ENCODE measurements at regions not wholly inside any gene's neighbourhood (a gene's known extent, or its start where the extent isn't known, plus 50 kb on each side); places are given as distances from the start of the nearest gene placed in this dataset.

DNA sequence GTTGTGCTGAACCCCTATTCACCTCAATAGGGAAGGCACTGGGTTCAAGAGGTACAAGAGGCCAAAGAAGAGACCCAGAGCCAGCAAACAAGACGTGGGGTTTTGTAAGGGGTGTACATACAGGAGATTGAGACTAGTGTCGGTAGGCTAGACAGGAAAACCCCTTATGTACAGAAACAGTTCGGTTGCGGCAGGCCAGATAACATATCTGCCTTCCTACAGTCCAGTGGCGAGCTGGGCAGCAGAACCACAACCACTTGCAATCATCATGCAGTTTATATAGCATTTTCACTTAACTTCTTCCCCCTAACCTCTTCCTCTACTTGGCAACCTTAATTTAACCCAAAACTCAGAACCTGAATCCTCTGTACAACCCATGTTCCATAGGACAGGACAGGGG, 422.2 kb downstream of the PDHA2 start:
- no peak overlapping the region for H2AK5ac ChIP-seq (ENCODE audit: low read depth, low read length)
- no peak overlapping the region for H4K8ac ChIP-seq (ENCODE audit: low read depth in 2 of 2, low read length in 2 of 2)
- H3K79me1 ChIP-seq (ENCODE audit: low read depth in 1 of 2, low read length in 2 of 2), result no peaks in the 10 kb centered on the region
- dilution Hi-C loops (cut with HindIII; ENCODE audit: low sequenced_read_pairs, unreplicated experiment), result no loop called here
- ATAC-seq (ENCODE audit: low read depth) (no peak), DNase-seq (no peak)
- H3K56ac ChIP-seq (ENCODE audit: extremely low read depth, insufficient read depth, low read length), result no peak overlapping the region
- POLR2A ChIA-PET (ENCODE audit: unreplicated experiment), result no interaction called here
- no peak overlapping the region for H2BK20ac ChIP-seq (ENCODE audit: low read depth, low read length)
- H3K18ac ChIP-seq (ENCODE audit: low read depth, low read length), result no peak overlapping the region
- no peaks in the 10 kb centered on the region for H3K27me3 ChIP-seq (ENCODE audit: control insufficient read depth, insufficient read depth, low read length)
- H2BK120ac ChIP-seq (ENCODE audit: low read depth, low read length), result no peak overlapping the region
- H4K91ac ChIP-seq (ENCODE audit: insufficient read depth, low read depth, low read length), result no peak overlapping the region
- no CpG with 5 or more reads among the region's 5 CpGs for WGBS, 2 experiments (ENCODE audit: extremely low coverage in 2 of 2, insufficient read length in 1 of 2)
- no peak overlapping the region for H4K5ac ChIP-seq (ENCODE audit: low read depth, low read length)
- H2BK15ac ChIP-seq (ENCODE audit: low read depth, low read length), result no peak overlapping the region
- H3K9me1 ChIP-seq (ENCODE audit: insufficient read depth, low read length), result no peaks in the 10 kb centered on the region
- intact Hi-C loops (cut with micrococcal nuclease), result no loop called here
- no peak overlapping the region for H3K4me3 ChIP-seq (ENCODE audit: insufficient read depth, low read depth, low read length)
- H3K23ac ChIP-seq (ENCODE audit: low read depth, low read length), result no peak overlapping the region
- no peaks in the 10 kb centered on the region for H3K4me1 ChIP-seq (ENCODE audit: control insufficient read depth, insufficient read depth, low read length)
- H2BK5ac ChIP-seq (ENCODE audit: low read depth, low read length, poor library complexity, severe bottlenecking), result no peak overlapping the region
- H3K27ac ChIP-seq (ENCODE audit: insufficient read depth, low read length), result no peak overlapping the region
- in situ Hi-C loops (cut with MboI; ENCODE audit: low sequenced_read_pairs), result no loop called here
- BruUV-seq (replicated peaks), result no TSS peak
- H3K4me2 ChIP-seq (ENCODE audit: low read depth, low read length), result no peak overlapping the region
- H3K9ac ChIP-seq (ENCODE audit: low read depth, low read length), result no peak overlapping the region
- no peak overlapping the region for H3K14ac ChIP-seq (replicated peaks; ENCODE audit: low read depth, low read length)
- H3K4ac ChIP-seq (ENCODE audit: low read depth, low read length), result no peak overlapping the region
- CTCF ChIA-PET, result no interaction called here
- H2AK9ac ChIP-seq (replicated peaks; ENCODE audit: low read depth, low read length, poor library complexity), result no peak overlapping the region
- TF ChIP-seq FOS (IDR thresholded peaks at IDR 0.05; ENCODE audit: low read depth, low read length) (no peak), SMC3 (IDR thresholded peaks at IDR 0.05; ENCODE audit: low read depth, low read length) (no peak), MAFK (IDR thresholded peaks at IDR 0.05; ENCODE audit: low read depth, low read length) (no peak), NFE2L2 (IDR thresholded peaks at IDR 0.05; ENCODE audit: low read depth, low read length) (no peak), MXI1 (IDR thresholded peaks at IDR 0.05; ENCODE audit: borderline replicate concordance, low read depth, low read length) (no peak), CHD1 (IDR thresholded peaks at IDR 0.05; ENCODE audit: low read depth, low read length) (no peak), BHLHE40 (IDR thresholded peaks at IDR 0.05; ENCODE audit: low read depth, low read length) (no peak), RFX5 (IDR thresholded peaks at IDR 0.05; ENCODE audit: low read depth, low read length) (no peak), CEBPB (IDR thresholded peaks at IDR 0.05; ENCODE audit: low read depth, low read length) (no peak), RAD21 (IDR thresholded peaks at IDR 0.05; ENCODE audit: low read length) (no peak), MAZ (IDR thresholded peaks at IDR 0.05; ENCODE audit: borderline replicate concordance, low read depth, low read length) (no peak), POLR2A (IDR thresholded peaks at IDR 0.05; ENCODE audit: low read depth, low read length) (no peak), RCOR1 (IDR thresholded peaks at IDR 0.05; ENCODE audit: insufficient replicate concordance, low read length) (no peak)
- TF ChIP-seq, protein P1, sequence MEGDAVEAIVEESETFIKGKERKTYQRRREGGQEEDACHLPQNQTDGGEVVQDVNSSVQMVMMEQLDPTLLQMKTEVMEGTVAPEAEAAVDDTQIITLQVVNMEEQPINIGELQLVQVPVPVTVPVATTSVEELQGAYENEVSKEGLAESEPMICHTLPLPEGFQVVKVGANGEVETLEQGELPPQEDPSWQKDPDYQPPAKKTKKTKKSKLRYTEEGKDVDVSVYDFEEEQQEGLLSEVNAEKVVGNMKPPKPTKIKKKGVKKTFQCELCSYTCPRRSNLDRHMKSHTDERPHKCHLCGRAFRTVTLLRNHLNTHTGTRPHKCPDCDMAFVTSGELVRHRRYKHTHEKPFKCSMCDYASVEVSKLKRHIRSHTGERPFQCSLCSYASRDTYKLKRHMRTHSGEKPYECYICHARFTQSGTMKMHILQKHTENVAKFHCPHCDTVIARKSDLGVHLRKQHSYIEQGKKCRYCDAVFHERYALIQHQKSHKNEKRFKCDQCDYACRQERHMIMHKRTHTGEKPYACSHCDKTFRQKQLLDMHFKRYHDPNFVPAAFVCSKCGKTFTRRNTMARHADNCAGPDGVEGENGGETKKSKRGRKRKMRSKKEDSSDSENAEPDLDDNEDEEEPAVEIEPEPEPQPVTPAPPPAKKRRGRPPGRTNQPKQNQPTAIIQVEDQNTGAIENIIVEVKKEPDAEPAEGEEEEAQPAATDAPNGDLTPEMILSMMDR (conservative IDR thresholded peaks at IDR 0.05; ENCODE audit: low read depth, low read length), result no peak
- TF ChIP-seq, protein P2, sequence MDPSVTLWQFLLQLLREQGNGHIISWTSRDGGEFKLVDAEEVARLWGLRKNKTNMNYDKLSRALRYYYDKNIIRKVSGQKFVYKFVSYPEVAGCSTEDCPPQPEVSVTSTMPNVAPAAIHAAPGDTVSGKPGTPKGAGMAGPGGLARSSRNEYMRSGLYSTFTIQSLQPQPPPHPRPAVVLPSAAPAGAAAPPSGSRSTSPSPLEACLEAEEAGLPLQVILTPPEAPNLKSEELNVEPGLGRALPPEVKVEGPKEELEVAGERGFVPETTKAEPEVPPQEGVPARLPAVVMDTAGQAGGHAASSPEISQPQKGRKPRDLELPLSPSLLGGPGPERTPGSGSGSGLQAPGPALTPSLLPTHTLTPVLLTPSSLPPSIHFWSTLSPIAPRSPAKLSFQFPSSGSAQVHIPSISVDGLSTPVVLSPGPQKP (IDR thresholded peaks at IDR 0.05; ENCODE audit: borderline replicate concordance, low read depth, low read length), result no peak
- TF ChIP-seq, protein P3, sequence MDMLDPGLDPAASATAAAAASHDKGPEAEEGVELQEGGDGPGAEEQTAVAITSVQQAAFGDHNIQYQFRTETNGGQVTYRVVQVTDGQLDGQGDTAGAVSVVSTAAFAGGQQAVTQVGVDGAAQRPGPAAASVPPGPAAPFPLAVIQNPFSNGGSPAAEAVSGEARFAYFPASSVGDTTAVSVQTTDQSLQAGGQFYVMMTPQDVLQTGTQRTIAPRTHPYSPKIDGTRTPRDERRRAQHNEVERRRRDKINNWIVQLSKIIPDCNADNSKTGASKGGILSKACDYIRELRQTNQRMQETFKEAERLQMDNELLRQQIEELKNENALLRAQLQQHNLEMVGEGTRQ (IDR thresholded peaks at IDR 0.05; ENCODE audit: low read depth, low read length), result no peak
- H4K20me1 ChIP-seq (ENCODE audit: insufficient read depth, low read length), result no peaks in the 10 kb centered on the region
- no peak overlapping the region for H2AFZ ChIP-seq (replicated peaks; ENCODE audit: low read length, poor library complexity)
- peaks cover 4% of the 10 kb centered on the region for H3K9me3 ChIP-seq (ENCODE audit: control insufficient read depth, insufficient read depth, low read length)
- H3K36me3 ChIP-seq (ENCODE audit: control insufficient read depth, insufficient read depth, low read length), result no peaks in the 10 kb centered on the region
